ENCODE measurements at regions not wholly inside any gene's neighbourhood (a gene's known extent, or its start where the extent isn't known, plus 50 kb on each side); places are given as distances from the start of the nearest gene placed in this dataset.

- Histone ChIP-seq H3K27me3 (ENCODE audit: control insufficient read depth in 4 of 4, insufficient read depth in 4 of 4, low read length in 3 of 4) (peaks cover 0 to 2% (median 0%) of the 10 kb centered on the region in 4 donors), H3K27ac (ENCODE audit: low read depth in 1 of 2, low read length in 2 of 2) (no peak overlapping the region), H3K36me3 (ENCODE audit: control insufficient read depth in 4 of 4, insufficient read depth in 3 of 4, low read depth in 1 of 4, low read length in 3 of 4) (no peaks in the 10 kb centered on the region), H3K9ac (ENCODE audit: low read depth in 1 of 2, low read length in 2 of 2) (no peak overlapping the region), H3K9me3 (ENCODE audit: control insufficient read depth in 4 of 4, low read length in 3 of 4) (no peaks in the 10 kb centered on the region), H3K4me3 (ENCODE audit: low read depth in 1 of 3, low read length in 3 of 3) (no peak overlapping the region), H3K4me1 (ENCODE audit: control insufficient read depth in 4 of 4, insufficient read depth in 4 of 4, low read length in 3 of 4) (no peaks in the 10 kb centered on the region)
- WGBS, result 42% methylated on average over 1 of the region's 1 CpG
- DNase-seq (ENCODE audit: low spot score), result no peak
- TF ChIP-seq TAF1 (conservative IDR thresholded peaks at IDR 0.05), result no peak
- TF ChIP-seq ZBTB33 (IDR thresholded peaks at IDR 0.05), result no peak
- no peak for TF ChIP-seq FOXA2 (IDR thresholded peaks at IDR 0.05)
- no peak for TF ChIP-seq HNF4A (conservative IDR thresholded peaks at IDR 0.05)
- TF ChIP-seq ATF3 (IDR thresholded peaks at IDR 0.05), result no peak
- no peak for TF ChIP-seq CTCF (IDR thresholded peaks at IDR 0.05; ENCODE audit: low read depth, low read length, missing input control)
- no peak for TF ChIP-seq JUND (IDR thresholded peaks at IDR 0.05)
- no peak for TF ChIP-seq RAD21 (IDR thresholded peaks at IDR 0.05)
- no peak for TF ChIP-seq REST (IDR thresholded peaks at IDR 0.05)
- no peak for TF ChIP-seq SP1 (IDR thresholded peaks at IDR 0.05)
- TF ChIP-seq GABPA (IDR thresholded peaks at IDR 0.05 in 1 of 2, conservative IDR thresholded peaks at IDR 0.05 in 1 of 2), result no peak
- no peak for TF ChIP-seq MAX (IDR thresholded peaks at IDR 0.05)
- no peak for TF ChIP-seq HNF4G (IDR thresholded peaks at IDR 0.05)
- no peak for TF ChIP-seq RXRA (IDR thresholded peaks at IDR 0.05)
- TF ChIP-seq FOXA1 (IDR thresholded peaks at IDR 0.05), result no peak
These were observed 134.3 kb downstream of the RDH14 start for GRCh38 chr2:18426174-18426573.

GRCh38 chr2:18425210-18425703 is 135.2 kb downstream of the RDH14 start:
- Histone ChIP-seq H3K9ac (ENCODE audit: low read depth in 1 of 2, low read length in 2 of 2) (no peak overlapping the region), H3K27me3 (ENCODE audit: control insufficient read depth in 4 of 4, insufficient read depth in 4 of 4, low read length in 3 of 4) (peaks cover 0 to 2% (median 0%) of the 10 kb centered on the region in 4 donors), H3K4me1 (ENCODE audit: control insufficient read depth in 4 of 4, insufficient read depth in 4 of 4, low read length in 3 of 4) (no peaks in the 10 kb centered on the region), H3K4me3 (ENCODE audit: low read depth in 1 of 3, low read length in 3 of 3) (no peak overlapping the region), H3K27ac (ENCODE audit: low read depth in 1 of 2, low read length in 2 of 2) (no peak overlapping the region), H3K36me3 (ENCODE audit: control insufficient read depth in 4 of 4, insufficient read depth in 3 of 4, low read depth in 1 of 4, low read length in 3 of 4) (no peaks in the 10 kb centered on the region), H3K9me3 (ENCODE audit: control insufficient read depth in 4 of 4, low read length in 3 of 4) (no peaks in the 10 kb centered on the region)
- DNase-seq (ENCODE audit: low spot score), result no peak
- WGBS, result 71% methylated on average over 3 of the region's 3 CpGs
- TF ChIP-seq ZBTB33 (IDR thresholded peaks at IDR 0.05) (no peak), REST (IDR thresholded peaks at IDR 0.05) (no peak), CTCF (IDR thresholded peaks at IDR 0.05; ENCODE audit: low read depth, low read length, missing input control) (no peak), YY1 (IDR thresholded peaks at IDR 0.05) (no peak), SP1 (IDR thresholded peaks at IDR 0.05) (no peak), RXRA (IDR thresholded peaks at IDR 0.05) (no peak)

All from liver (tissue), 8 donors.